Skeletal muscle tissue (tissue), 3 donors: ENCODE measurements at regions not wholly inside any gene's neighbourhood (a gene's known extent, or its start where the extent isn't known, plus 50 kb on each side); places are given as distances from the start of the nearest gene placed in this dataset.

Experiments used
- H3K27ac ChIP-seq: one replicate; pipeline ENCODE4 v1.7.0; 2013; ENCODE audit warnings: mild to moderate bottlenecking, low read depth, low read length, inconsistent platforms
- H3K27me3 ChIP-seq, 3 donors: one replicate each; pipeline ENCODE4 v1.7.0; 2013; ENCODE audit warnings: low read length in 3 of 3; ENCODE audit not compliant: control insufficient read depth in 3 of 3, insufficient read depth in 3 of 3
- H3K36me3 ChIP-seq, 3 donors: one replicate each; pipeline ENCODE4 v1.7.0; 2013; ENCODE audit warnings: low read length in 3 of 3; ENCODE audit not compliant: control insufficient read depth in 3 of 3, insufficient read depth in 3 of 3
- H3K4me1 ChIP-seq, 3 donors: one replicate each; pipeline ENCODE4 v1.7.0; 2013; ENCODE audit warnings: low read length in 3 of 3, mild to moderate bottlenecking in 3 of 3; ENCODE audit not compliant: control insufficient read depth in 3 of 3, insufficient read depth in 3 of 3
- H3K4me3 ChIP-seq, 3 donors: one replicate each; pipeline ENCODE4 v1.7.0; 2013; ENCODE audit warnings: low read length in 3 of 3
- H3K9ac ChIP-seq, 3 donors: one replicate each; pipeline ENCODE4 v1.7.0; 2013; ENCODE audit warnings: low read length in 3 of 3, mild to moderate bottlenecking in 3 of 3, moderate library complexity in 2 of 3, low read depth in 1 of 3
- H3K9me3 ChIP-seq, 3 donors: one replicate each; pipeline ENCODE4 v1.7.0; 2013; ENCODE audit warnings: low read length in 3 of 3; ENCODE audit not compliant: control insufficient read depth in 3 of 3
- donor health status: Osteomylitis.

DNA sequence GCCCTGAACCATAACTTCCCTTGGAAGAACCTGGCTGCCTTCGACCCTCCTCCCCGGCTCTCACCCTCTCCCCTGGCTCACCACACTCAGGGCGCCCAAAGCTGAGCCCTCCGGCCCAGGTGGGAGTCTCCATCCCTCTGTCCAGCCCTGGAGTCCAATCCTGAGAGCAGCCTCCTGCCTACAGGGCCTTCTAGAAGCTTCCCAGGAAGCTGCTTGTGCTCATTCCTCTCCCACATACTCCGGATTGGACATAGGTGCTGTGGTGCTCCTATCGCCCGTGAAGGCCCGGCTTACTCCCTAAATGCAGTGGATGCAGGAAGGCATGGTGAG, 1332.0 kb downstream of the BRD1 start:
- Histone ChIP-seq H3K4me1 (peaks cover 0 to 3% (median 3%) of the 10 kb centered on the region in 3 donors), H3K4me3 (no peak overlapping the region), H3K9me3 (no peaks in the 10 kb centered on the region), H3K9ac (no peak overlapping the region), H3K27ac (no peak overlapping the region), H3K27me3 (peaks cover 24 to 47% (median 47%) of the 10 kb centered on the region in 3 donors), H3K36me3 (no peaks in the 10 kb centered on the region)

DNA sequence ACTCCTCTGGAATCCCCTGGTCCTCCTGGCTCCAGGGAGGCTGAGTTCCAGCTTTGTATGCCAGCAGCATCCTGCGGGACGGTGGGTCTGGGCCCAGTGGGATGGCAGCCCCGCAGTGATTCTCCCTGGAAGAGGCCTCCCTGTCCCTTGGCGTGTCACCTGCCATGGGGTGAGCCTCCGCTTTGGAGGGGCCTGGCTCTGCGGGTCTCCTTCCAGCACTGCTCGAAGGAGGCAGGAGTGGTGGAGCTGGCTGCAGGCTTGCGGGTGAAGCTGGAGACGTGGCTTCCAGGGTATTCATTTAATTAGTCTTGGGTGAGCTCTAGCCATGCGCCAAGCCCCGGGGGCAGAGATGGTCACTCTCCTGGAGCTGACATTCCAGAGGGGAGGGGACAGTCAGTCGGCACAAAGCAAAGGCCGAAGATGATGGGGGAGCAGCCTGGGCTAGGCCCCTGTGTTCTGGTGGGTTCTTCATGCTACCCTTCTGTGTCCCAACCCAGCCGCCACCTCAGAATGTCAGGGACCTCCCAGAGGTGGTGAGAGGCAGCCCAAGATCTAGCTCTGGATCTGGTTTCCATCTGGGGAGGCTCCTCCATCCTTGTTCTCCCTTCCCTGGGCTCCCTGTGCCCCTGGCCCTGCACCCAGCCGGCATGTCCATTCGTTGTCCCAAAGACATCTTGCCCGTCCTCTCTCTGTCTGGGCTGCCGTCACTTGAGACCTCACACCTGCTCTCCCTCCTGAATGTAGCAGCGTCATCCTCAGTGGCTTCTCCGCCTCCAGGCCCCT, 1332.5 kb downstream of the BRD1 start:
- H3K27me3 ChIP-seq: peaks cover 25 to 49% (median 47%) of the 10 kb centered on the region in 3 donors
- no peaks in the 10 kb centered on the region for H3K36me3 ChIP-seq
- H3K4me1 ChIP-seq: peaks cover 0 to 3% (median 3%) of the 10 kb centered on the region in 3 donors
- H3K4me3 ChIP-seq: no peak overlapping the region
- H3K27ac ChIP-seq: no peak overlapping the region
- no peaks in the 10 kb centered on the region for H3K9me3 ChIP-seq
- H3K9ac ChIP-seq: no peak overlapping the region

DNA sequence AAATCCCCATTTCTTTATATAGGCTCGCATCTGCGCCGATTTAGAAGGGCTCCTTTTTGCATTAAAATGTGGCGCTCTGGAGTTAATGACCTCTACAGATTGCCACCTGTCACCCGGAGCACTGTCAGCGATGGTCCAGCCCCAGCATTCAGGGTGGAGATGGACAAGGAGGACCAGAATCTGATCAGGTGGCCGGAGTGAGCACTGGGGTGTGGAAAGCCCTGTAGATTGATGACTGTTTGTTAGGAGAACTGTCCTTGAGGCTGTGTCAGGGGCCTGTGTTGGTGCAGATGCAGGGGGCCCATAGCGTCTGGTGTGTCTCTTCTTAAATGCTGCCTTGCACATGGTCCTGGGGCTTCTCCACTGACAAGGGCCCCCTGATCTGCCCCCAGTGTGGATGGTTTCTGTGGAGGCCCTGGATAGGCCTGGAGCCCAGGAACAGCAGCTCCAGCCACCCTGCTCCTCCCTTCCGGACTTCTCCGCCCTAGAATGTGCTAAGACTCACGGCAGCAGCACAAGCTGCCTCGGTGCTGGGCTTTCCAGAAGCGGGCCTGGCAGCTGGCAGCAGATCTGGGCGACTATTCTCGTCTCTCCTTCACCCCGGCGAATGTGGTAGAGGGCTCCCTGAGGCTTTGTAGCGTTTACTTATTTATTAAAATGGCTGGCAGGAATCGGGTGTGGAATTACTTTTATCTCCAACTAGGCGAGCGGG, 1333.3 kb downstream of the BRD1 start:
- no peak overlapping the region for H3K9ac ChIP-seq
- peaks cover 0 to 3% (median 3%) of the 10 kb centered on the region in 3 donors for H3K4me1 ChIP-seq
- no peaks in the 10 kb centered on the region for H3K36me3 ChIP-seq
- H3K4me3 ChIP-seq: no peak overlapping the region
- no peak overlapping the region for H3K27ac ChIP-seq
- peaks cover 19 to 49% (median 48%) of the 10 kb centered on the region in 3 donors for H3K27me3 ChIP-seq
- no peaks in the 10 kb centered on the region for H3K9me3 ChIP-seq

DNA sequence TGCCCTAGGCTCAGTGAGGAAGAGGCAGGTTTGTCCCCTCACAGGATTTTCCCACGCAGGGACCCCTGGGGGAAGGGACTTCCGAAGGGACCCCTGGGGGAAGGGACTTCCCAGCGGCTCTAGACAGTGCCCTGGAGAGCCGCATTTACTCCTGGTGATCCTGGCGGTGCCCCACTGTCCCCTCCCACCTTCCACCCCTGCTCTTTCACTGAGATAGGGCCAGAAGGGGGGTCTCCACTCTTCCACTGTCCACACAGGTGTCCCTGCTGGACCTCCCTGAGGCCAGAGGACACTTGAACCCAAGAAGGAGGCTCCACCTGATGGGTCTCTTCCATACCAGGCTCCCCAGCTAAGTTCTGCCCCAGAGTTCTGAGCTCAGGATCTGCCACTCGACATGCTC, 1333.9 kb downstream of the BRD1 start:
- Histone ChIP-seq H3K4me1 (peaks cover 0 to 3% (median 3%) of the 10 kb centered on the region in 3 donors), H3K27me3 (peaks cover 21 to 50% (median 47%) of the 10 kb centered on the region in 3 donors), H3K27ac (no peak overlapping the region), H3K9me3 (no peaks in the 10 kb centered on the region), H3K36me3 (no peaks in the 10 kb centered on the region), H3K4me3 (no peak overlapping the region), H3K9ac (no peak overlapping the region)

DNA sequence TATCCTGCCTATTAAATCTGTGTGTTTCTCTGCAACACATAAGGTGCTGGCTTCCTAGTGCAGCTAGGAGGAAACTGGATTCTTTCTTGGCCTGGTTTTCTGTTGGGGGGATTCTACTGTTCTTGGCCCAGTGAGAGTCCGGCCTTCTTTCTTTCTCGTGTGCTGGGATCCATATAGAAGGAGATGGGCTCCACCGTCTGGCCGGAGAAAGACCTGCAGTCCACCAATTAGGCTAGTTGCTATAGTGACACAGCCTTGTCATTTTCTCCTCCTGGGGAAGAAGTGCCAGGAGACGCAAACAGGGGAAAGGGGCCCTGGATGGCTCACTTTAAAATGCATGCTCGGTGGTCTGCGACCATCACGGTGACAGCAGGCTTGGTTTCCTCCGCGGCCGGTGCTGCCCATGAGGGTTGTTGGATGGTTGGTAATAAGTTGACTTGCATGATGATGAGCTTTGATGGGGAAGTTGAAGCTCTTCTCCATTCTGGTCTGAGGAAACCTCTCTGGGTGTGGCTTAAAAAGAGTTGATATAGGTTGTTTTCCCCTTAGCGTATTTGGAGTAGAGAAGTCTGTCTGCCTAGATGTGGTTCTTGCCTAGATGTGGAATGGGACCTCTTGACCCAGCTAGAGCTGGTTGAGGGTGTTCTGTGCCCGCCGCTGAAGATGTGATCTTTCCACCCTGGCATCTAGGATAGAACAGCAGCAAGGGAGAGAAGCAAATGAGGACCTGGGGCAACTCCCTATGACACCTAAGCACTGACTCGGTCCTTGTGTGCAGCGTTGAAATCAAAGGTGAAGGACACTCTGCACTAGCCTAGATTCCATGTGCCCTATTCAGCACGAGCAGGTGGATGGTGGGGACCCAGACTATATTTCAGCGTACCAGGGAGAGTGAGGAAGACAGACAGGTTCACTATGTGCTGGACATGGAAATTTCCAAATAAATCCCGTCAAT, 1335.0 kb downstream of the BRD1 start:
- H3K27ac ChIP-seq: no peak overlapping the region
- H3K9ac ChIP-seq: no peak overlapping the region
- H3K9me3 ChIP-seq: no peaks in the 10 kb centered on the region
- H3K4me3 ChIP-seq: no peak overlapping the region
- H3K4me1 ChIP-seq: peaks cover 0 to 3% (median 3%) of the 10 kb centered on the region in 3 donors
- no peaks in the 10 kb centered on the region for H3K36me3 ChIP-seq
- H3K27me3 ChIP-seq: peaks cover 32 to 61% (median 57%) of the 10 kb centered on the region in 3 donors

DNA sequence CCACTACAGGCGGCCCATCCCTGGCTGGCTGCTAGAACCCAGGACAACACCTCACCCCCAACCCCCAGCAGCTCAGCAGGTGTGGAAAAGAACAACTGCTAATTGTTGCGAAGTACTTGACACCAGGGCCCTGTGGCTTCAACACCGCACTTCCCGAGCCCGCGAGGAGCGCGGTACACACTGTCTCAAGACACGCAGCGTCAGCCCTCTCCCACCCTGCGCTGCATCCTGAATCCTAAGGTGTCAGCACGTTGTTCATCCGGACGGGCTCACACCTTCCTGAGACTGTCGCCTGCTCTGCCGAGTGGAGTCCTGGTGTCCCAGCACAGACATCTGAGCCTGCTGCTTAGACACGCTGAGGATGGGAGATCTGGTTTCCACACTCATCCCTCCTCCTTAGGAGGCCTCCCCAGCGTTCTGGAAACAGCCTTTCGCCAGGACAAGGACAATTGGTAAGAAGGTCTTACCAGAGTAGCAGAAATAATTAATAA, 1336.2 kb downstream of the BRD1 start:
- Histone ChIP-seq H3K9me3 (no peaks in the 10 kb centered on the region), H3K9ac (no peak overlapping the region), H3K4me3 (peak overlapping the region in 1 of 3 donors; percentile 29), H3K36me3 (no peaks in the 10 kb centered on the region), H3K27me3 (peaks cover 43 to 69% (median 57%) of the 10 kb centered on the region in 3 donors), H3K4me1 (peaks cover 0 to 3% (median 3%) of the 10 kb centered on the region in 3 donors), H3K27ac (no peak overlapping the region)

DNA sequence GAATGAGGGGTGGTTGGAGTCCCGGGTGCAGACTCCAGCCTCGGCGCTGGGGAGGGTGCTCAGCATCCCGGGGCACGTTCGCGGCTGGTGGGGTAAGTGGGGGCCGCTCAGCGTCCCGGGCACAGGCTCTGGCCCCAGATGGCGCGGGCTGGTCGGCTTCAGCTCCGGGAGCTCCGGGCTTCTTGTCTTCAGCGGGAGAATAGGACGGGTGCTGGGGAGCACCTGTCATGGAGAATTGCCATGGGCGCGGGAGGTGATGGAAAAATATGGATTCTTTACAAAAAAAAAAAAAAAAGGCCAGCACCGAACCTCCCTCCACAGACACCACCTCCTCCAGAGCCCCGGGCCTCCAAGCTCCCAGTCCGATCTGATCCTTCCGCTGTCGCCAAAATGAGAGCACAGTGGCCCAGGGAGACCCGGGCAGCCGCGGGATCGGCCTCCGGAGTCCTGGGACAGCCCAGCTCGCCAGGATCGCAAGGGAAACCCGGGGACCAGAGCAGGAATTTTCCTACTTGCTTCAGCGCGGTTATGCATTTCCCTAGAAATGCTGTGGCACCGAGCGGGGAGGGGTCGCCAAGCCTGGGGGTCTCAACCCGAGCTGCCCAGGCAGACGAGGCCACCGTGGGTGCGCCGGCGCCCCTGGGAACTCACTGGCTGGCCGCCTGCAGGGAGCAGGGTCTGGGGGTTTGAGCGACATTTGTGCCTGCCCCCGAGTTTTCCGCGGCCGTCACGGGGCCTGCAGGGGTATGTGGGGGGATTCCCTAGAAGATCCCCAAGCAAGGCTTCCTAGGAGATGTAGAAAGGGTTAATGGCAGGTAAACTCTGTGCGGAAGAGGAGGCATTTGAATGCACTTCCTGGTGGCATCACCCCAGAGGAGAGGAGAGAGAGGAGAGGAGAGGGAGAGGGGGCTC, 1336.9 kb downstream of the BRD1 start:
- Histone ChIP-seq H3K27ac (no peak overlapping the region), H3K36me3 (no peaks in the 10 kb centered on the region), H3K27me3 (peaks cover 46 to 69% (median 51%) of the 10 kb centered on the region in 3 donors), H3K9ac (no peak overlapping the region), H3K4me1 (peaks cover 0 to 3% (median 3%) of the 10 kb centered on the region in 3 donors), H3K4me3 (no peak overlapping the region), H3K9me3 (no peaks in the 10 kb centered on the region)

DNA sequence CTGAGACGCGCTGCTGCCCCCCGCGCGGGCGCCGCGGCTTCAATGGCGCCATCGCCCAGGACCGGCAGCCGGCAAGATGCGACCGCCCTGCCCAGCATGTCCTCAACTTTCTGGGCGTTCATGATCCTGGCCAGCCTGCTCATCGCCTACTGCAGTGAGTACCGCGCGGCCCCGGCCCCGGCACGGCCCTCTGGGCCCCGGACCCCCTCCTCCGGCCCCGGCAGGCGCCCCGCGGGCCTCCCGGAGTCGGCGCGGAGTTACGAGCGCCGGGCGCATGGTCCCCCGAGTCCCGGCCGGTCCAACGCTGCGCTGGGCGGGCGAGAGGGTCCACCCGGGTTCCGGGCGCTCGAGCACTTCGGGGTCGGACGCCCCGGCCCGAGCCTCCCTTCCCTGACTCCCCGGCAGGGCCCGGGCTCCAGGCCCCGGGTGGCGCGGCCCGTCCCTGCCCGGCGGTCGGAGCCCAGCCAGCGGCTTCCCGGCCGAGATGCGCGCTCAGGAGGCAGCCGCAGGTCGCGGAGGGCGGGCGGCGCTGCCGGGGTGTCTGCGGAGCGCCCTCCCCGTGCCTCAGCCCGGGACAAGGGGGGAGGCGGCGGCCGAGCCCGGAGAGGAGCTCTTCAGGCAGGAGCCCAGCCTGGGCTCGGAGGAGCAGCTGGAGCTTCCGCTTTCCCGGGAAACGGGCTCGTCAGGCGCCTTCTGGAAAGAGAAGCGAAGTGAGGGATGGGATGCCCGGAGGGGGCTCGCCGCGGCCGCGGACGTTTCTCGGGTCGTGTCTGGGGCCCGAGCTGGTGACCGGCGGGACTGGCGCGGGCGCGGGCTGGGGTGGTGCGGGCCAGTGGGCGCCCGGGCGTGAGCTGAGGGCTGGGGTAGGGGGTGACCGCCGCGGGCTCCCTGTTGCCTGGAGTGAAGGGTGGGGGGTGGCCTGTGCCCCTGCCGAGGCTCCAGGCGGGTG, 1337.8 kb downstream of the BRD1 start:
- Histone ChIP-seq H3K27me3 (peaks cover 45 to 73% (median 46%) of the 10 kb centered on the region in 3 donors), H3K9ac (peak overlapping the region in 1 of 3 donors; percentile 33), H3K9me3 (no peaks in the 10 kb centered on the region)

More for the DNA sequence above, 1337.8 kb downstream of the BRD1 start:
- Histone ChIP-seq H3K36me3 (no peaks in the 10 kb centered on the region), H3K4me1 (peaks cover 0 to 3% (median 3%) of the 10 kb centered on the region in 3 donors), H3K27ac (no peak overlapping the region), H3K4me3 (peak overlapping the region in 1 of 3 donors; percentile 41)
